Caco-2 (cell line): ENCODE measurements at regions not wholly inside any gene's neighbourhood (a gene's known extent, or its start where the extent isn't known, plus 50 kb on each side); places are given as distances from the start of the nearest gene placed in this dataset.

Experiments
- BruUV-seq: library from RNA; stranded (reverse); fragments of 400-500 nt; replicated peaks from 2 replicates; lab custom pipeline; 2021; lab: Mats Ljungman, UMichigan
- CTCF ChIA-PET: fragments of 300-600 bp; sonication (Branson Sonifier 250); formaldehyde crosslinking; loops from one replicate; lab custom pipeline; 2022; ENCODE audit warnings: antibody characterized with exemption; lab: Charles Lee
- POLR2A ChIA-PET: fragments of 300-600 bp; sonication (Branson Sonifier 250); formaldehyde crosslinking; loops from one replicate; lab custom pipeline; 2022; ENCODE audit warnings: antibody characterized with exemption; lab: Charles Lee
- DNase-seq, 2 experiments: peaks; one replicate each; pipeline versions ENCODE4 v3.0.0 to v3.0.0-alpha.2; 2020 to 2022
- H3K27me3 ChIP-seq: replicated peaks from 2 replicates; pipeline ENCODE4 v1.6.0; 2011; ENCODE audit warnings: low read length; ENCODE audit not compliant: control insufficient read depth, insufficient read depth
- H3K36me3 ChIP-seq: 2 replicates; pipeline ENCODE4 v1.5.1; 2011; ENCODE audit warnings: low read length; ENCODE audit not compliant: control insufficient read depth, insufficient read depth
- H3K4me1 ChIP-seq: fragments of 250-450 bp; sonication (Bioruptor Pico); 2 replicates; pipeline ENCODE4 v1.5.1; 2020; ENCODE audit warnings: mild to moderate bottlenecking
- H3K4me3 ChIP-seq: 2 replicates; pipeline ENCODE4 v1.5.1; 2011; ENCODE audit warnings: low read depth, mild to moderate bottlenecking, control low read depth, low read length
- H3K9me3 ChIP-seq: fragments of 250-450 bp; sonication (Bioruptor Pico); 2 replicates; pipeline ENCODE4 v1.5.1; 2020; ENCODE audit warnings: mild to moderate bottlenecking, moderate library complexity
- H3K27ac Mint-ChIP-seq: one replicate; pipeline ENCODE4 v1.8.0; 2022; ENCODE audit warnings: mixed read lengths; ENCODE audit not compliant: unreplicated experiment
- H3K27me3 Mint-ChIP-seq: one replicate; pipeline ENCODE4 v1.8.0; 2022; ENCODE audit warnings: mixed read lengths; ENCODE audit not compliant: insufficient read depth, unreplicated experiment
- H3K36me3 Mint-ChIP-seq: one replicate; pipeline ENCODE4 v1.8.0; 2022; ENCODE audit warnings: mild to moderate bottlenecking, mixed read lengths; ENCODE audit not compliant: insufficient read depth, unreplicated experiment
- H3K4me1 Mint-ChIP-seq: one replicate; pipeline ENCODE4 v1.8.0; 2022; ENCODE audit warnings: low read depth, mixed read lengths; ENCODE audit not compliant: unreplicated experiment
- H3K4me3 Mint-ChIP-seq: one replicate; pipeline ENCODE4 v1.8.0; 2022; ENCODE audit warnings: mild to moderate bottlenecking, moderate library complexity, mixed read lengths; ENCODE audit not compliant: unreplicated experiment
- H3K9me3 Mint-ChIP-seq: one replicate; pipeline ENCODE4 v1.8.0; 2022; ENCODE audit warnings: mixed read lengths; ENCODE audit not compliant: unreplicated experiment
- CTCF ChIP-seq, 2 experiments: fragments of 200-600 bp in 1 of 2; IDR thresholded peaks; 1 replicate in 1 of 2; 2 replicates in 1 of 2; pipeline versions ENCODE4 v1.5.1 to v1.8.0; 2011 to 2022; ENCODE audit warnings: antibody characterized with exemption in 1 of 2, control low read depth in 1 of 2, inconsistent platforms in 1 of 2, low read depth in 1 of 2, low read length in 1 of 2, mild to moderate bottlenecking in 1 of 2, moderate library complexity in 1 of 2; ENCODE audit not compliant: insufficient read depth in 1 of 2, severe bottlenecking in 1 of 2, unreplicated experiment in 1 of 2
- intact Hi-C: fragments of 100-400 bp; cut with micrococcal nuclease; formaldehyde crosslinking; loops from one replicate; pipeline ENCODE4 v1.10.0; 2022; ENCODE audit not compliant: unreplicated experiment

DNA sequence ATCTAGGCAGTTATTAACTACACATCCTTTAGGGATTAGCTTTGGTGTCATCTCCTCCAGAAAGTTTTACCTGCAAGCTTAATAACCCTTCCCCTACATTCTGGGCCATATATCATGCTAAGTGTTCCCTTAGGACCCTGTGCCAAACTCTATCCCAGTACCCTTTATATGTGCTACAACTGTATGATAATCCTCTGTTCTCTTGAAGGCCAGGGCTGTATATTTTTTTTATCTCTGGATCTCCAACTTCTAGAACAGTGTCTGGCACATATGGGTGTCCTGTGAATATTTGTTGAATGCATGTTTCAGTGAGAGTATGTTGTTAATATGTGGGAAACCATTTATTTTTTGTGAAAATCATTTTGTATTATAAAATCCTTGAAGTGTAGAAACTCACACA is 106.7 kb downstream of the PPM1A start:
- Histone ChIP-seq H3K27me3 (no peaks in the 10 kb centered on the region), H3K9me3 (no peaks in the 10 kb centered on the region), H3K4me1 (no peaks in the 10 kb centered on the region), H3K36me3 (no peaks in the 10 kb centered on the region), H3K4me3 (no peak overlapping the region)
- Mint-ChIP-seq H3K36me3 (no peaks in the 10 kb centered on the region), H3K4me3 (no peak overlapping the region), H3K27me3 (peaks cover 7% of the 10 kb centered on the region), H3K9me3 (no peaks in the 10 kb centered on the region), H3K27ac (no peak overlapping the region), H3K4me1 (no peaks in the 10 kb centered on the region)
- no TSS peak for BruUV-seq
- no peak for DNase-seq
- intact Hi-C loops, result no loop called here
- CTCF ChIA-PET, result no interaction called here
- no peak for TF ChIP-seq CTCF (IDR thresholded peaks at IDR 0.05; ENCODE audit: insufficient read depth in 1 of 2, low read depth in 1 of 2, low read length in 1 of 2, severe bottlenecking in 1 of 2, unreplicated experiment in 1 of 2)
- POLR2A ChIA-PET, result no interaction called here

GRCh38 chr14:60356386-60356785 is 107.4 kb downstream of the PPM1A start:
- ChIA-PET CTCF (no interaction called here), POLR2A (no interaction called here)
- Histone ChIP-seq H3K27me3 (no peaks in the 10 kb centered on the region), H3K4me1 (no peaks in the 10 kb centered on the region), H3K9me3 (no peaks in the 10 kb centered on the region), H3K4me3 (no peak overlapping the region), H3K36me3 (no peaks in the 10 kb centered on the region)
- intact Hi-C loops, result no loop called here
- Mint-ChIP-seq H3K4me1 (no peaks in the 10 kb centered on the region), H3K4me3 (no peak overlapping the region), H3K27ac (no peak overlapping the region), H3K36me3 (no peaks in the 10 kb centered on the region), H3K9me3 (no peaks in the 10 kb centered on the region), H3K27me3 (peaks cover 10% of the 10 kb centered on the region)
- DNase-seq, result no peak
- BruUV-seq, result no TSS peak
- TF ChIP-seq CTCF (IDR thresholded peaks at IDR 0.05; ENCODE audit: insufficient read depth in 1 of 2, low read depth in 1 of 2, low read length in 1 of 2, severe bottlenecking in 1 of 2, unreplicated experiment in 1 of 2), result no peak

- Histone ChIP-seq H3K27me3 (no peaks in the 10 kb centered on the region), H3K36me3 (no peaks in the 10 kb centered on the region), H3K9me3 (no peaks in the 10 kb centered on the region), H3K4me3 (no peak overlapping the region), H3K4me1 (no peaks in the 10 kb centered on the region)
- H3K4me1 Mint-ChIP-seq, result no peaks in the 10 kb centered on the region
- no peak overlapping the region for H3K27ac Mint-ChIP-seq
- DNase-seq, result no peak
- H3K27me3 Mint-ChIP-seq, result peaks cover 12% of the 10 kb centered on the region
- H3K9me3 Mint-ChIP-seq, result no peaks in the 10 kb centered on the region
- no TSS peak for BruUV-seq
- H3K4me3 Mint-ChIP-seq, result no peak overlapping the region
- ChIA-PET CTCF (no interaction called here), POLR2A (no interaction called here)
- H3K36me3 Mint-ChIP-seq, result no peaks in the 10 kb centered on the region
- intact Hi-C loops, result no loop called here
- TF ChIP-seq CTCF (IDR thresholded peaks at IDR 0.05; ENCODE audit: insufficient read depth in 1 of 2, low read depth in 1 of 2, low read length in 1 of 2, severe bottlenecking in 1 of 2, unreplicated experiment in 1 of 2), result no peak
These were observed 108.0 kb downstream of the PPM1A start for GRCh38 chr14:60356906-60357550.
